ENCODE measurements at regions not wholly inside any gene's neighbourhood (a gene's known extent, or its start where the extent isn't known, plus 50 kb on each side); places are given as distances from the start of the nearest gene placed in this dataset.

- TF ChIP-seq, protein P1, sequence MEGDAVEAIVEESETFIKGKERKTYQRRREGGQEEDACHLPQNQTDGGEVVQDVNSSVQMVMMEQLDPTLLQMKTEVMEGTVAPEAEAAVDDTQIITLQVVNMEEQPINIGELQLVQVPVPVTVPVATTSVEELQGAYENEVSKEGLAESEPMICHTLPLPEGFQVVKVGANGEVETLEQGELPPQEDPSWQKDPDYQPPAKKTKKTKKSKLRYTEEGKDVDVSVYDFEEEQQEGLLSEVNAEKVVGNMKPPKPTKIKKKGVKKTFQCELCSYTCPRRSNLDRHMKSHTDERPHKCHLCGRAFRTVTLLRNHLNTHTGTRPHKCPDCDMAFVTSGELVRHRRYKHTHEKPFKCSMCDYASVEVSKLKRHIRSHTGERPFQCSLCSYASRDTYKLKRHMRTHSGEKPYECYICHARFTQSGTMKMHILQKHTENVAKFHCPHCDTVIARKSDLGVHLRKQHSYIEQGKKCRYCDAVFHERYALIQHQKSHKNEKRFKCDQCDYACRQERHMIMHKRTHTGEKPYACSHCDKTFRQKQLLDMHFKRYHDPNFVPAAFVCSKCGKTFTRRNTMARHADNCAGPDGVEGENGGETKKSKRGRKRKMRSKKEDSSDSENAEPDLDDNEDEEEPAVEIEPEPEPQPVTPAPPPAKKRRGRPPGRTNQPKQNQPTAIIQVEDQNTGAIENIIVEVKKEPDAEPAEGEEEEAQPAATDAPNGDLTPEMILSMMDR (IDR thresholded peaks at IDR 0.05), result no peak
- no peak for TF ChIP-seq POLR2A (IDR thresholded peaks at IDR 0.05)
- H3K4me3 ChIP-seq, result no peak overlapping the region
- no peaks in the 10 kb centered on the region for H3K27me3 ChIP-seq
- intact Hi-C loops (cut with DNase I; ENCODE audit: low total_unique reads), result no loop called here
- no peaks in the 10 kb centered on the region for H3K9me3 ChIP-seq
- H3K27ac ChIP-seq, result no peak overlapping the region
- H3K4me1 ChIP-seq, result no peaks in the 10 kb centered on the region
- 47 to 68% methylated on average over 1 of the region's 1 CpG for whole genome bisulfite sequencing, 2 donors
- DNase-seq, result no peak
- no peaks in the 10 kb centered on the region for H3K36me3 ChIP-seq (ENCODE audit: low read depth, missing control alignments)
Measured at GRCh38 chr3:178198329-178198728, 337.9 kb upstream of the KCNMB2 start.

- Histone ChIP-seq H3K9me3 (no peaks in the 10 kb centered on the region), H3K27me3 (no peaks in the 10 kb centered on the region), H3K27ac (no peak overlapping the region), H3K36me3 (ENCODE audit: low read depth, missing control alignments) (no peaks in the 10 kb centered on the region), H3K4me3 (no peak overlapping the region), H3K4me1 (no peaks in the 10 kb centered on the region)
- intact Hi-C loops (cut with DNase I; ENCODE audit: low total_unique reads), result no loop called here
- DNase-seq, result no peak
- TF ChIP-seq, protein P1 (IDR thresholded peaks at IDR 0.05), result no peak
- no peak for TF ChIP-seq POLR2A (IDR thresholded peaks at IDR 0.05)
- WGBS, 2 donors, result 89 to 96% methylated on average over 5 of the region's 5 CpGs
Measured at GRCh38 chr3:178200316-178200715, 335.9 kb upstream of the KCNMB2 start.

DNA sequence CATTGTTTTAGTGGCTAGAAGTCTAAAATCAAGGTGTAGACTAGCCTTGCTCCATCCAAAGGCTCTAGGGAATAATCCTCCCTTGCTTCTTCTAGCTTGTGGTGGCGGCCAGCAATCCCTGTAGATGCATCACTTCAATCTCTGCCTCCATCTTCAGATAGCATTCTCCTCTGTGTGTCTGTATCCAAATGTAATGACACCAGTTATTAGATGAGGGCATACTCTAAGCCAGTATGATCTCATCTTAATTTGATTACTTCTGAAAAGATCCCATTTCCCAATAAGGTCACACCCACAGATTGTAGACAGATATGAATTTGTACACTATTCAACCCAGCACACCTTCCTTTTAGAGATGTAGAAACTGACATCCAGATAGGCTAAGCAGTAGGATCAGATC is 334.5 kb upstream of the KCNMB2 start:
- TF ChIP-seq, protein P1 (IDR thresholded peaks at IDR 0.05), result no peak
- no peak for TF ChIP-seq POLR2A (IDR thresholded peaks at IDR 0.05)
- Histone ChIP-seq H3K27ac (no peak overlapping the region), H3K4me1 (no peaks in the 10 kb centered on the region), H3K9me3 (no peaks in the 10 kb centered on the region), H3K27me3 (no peaks in the 10 kb centered on the region), H3K4me3 (no peak overlapping the region), H3K36me3 (ENCODE audit: low read depth, missing control alignments) (no peaks in the 10 kb centered on the region)
- DNase-seq, result no peak
- 92 to 100% methylated on average over 1 of the region's 1 CpG for WGBS, 2 donors
- intact Hi-C loops (cut with DNase I; ENCODE audit: low total_unique reads), result no loop called here

DNA sequence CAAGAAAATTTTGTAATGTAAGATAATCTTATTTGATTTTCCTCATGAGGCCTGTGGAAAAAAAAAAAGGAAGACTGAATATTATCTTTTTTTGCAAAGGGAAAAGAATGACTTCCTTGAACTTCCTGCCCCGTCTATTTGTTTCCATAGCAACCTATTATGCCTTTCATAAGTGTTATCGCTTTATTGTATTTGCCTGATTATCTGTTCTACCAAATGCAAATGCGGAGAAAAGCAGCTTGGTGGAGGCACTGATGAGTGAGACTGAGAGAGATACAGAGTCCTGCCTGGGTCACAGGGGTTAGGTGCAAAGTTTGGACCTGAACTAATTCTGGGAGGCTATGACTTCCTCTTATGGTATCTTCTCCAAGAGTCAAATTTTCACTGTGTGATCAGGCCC is 334.0 kb upstream of the KCNMB2 start:
- Histone ChIP-seq H3K27ac (no peak overlapping the region), H3K4me3 (no peak overlapping the region), H3K36me3 (ENCODE audit: low read depth, missing control alignments) (no peaks in the 10 kb centered on the region), H3K4me1 (no peaks in the 10 kb centered on the region), H3K9me3 (no peaks in the 10 kb centered on the region), H3K27me3 (no peaks in the 10 kb centered on the region)
- no peak for DNase-seq
- intact Hi-C loops (cut with DNase I; ENCODE audit: low total_unique reads), result no loop called here
- 37 to 60% methylated on average over 3 of the region's 3 CpGs for WGBS, 2 donors
- no peak for TF ChIP-seq POLR2A (IDR thresholded peaks at IDR 0.05)
- TF ChIP-seq, protein P1 (IDR thresholded peaks at IDR 0.05), result no peak

DNA sequence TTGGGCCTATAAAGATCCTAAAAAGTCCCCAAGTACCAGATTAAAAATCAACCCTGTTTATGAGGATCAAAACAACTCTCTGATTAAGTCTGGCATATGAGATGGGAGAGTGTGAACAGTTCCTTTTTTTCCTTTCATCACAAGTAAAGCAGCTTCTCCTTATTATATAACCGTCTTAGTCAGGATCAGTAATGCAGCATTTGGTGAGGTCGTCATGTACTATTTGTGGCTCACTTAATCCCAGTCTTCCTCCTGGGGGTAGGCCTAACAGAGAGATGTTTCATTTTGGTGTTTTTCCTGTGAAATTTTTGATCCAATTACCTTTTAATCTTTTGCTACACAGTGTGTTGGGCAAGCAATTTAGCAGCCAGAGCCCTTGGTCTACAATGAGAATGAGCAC is 333.1 kb upstream of the KCNMB2 start:
- intact Hi-C loops (cut with DNase I; ENCODE audit: low total_unique reads), result no loop called here
- Histone ChIP-seq H3K4me1 (no peaks in the 10 kb centered on the region), H3K4me3 (no peak overlapping the region), H3K36me3 (ENCODE audit: low read depth, missing control alignments) (no peaks in the 10 kb centered on the region), H3K27ac (no peak overlapping the region), H3K27me3 (no peaks in the 10 kb centered on the region), H3K9me3 (no peaks in the 10 kb centered on the region)
- no peak for DNase-seq
- no peak for TF ChIP-seq POLR2A (IDR thresholded peaks at IDR 0.05)
- TF ChIP-seq, protein P1 (IDR thresholded peaks at IDR 0.05), result no peak
- WGBS, 2 donors, result 50 to 63% methylated on average over 2 of the region's 2 CpGs

Data from testis (tissue), 2 donors.